ENCODE measurements at regions not wholly inside any gene's neighbourhood (a gene's known extent, or its start where the extent isn't known, plus 50 kb on each side); places are given as distances from the start of the nearest gene placed in this dataset.

GRCh38 chr20:61114493-61115175 lies 137.4 kb upstream of the CDH4 start:
- no TSS peak for BruUV-seq (replicated peaks)
- Histone ChIP-seq H3K27me3 (ENCODE audit: control insufficient read depth, insufficient read depth, low read length) (peaks cover 4% of the 10 kb centered on the region), H3K56ac (ENCODE audit: extremely low read depth, insufficient read depth, low read length) (no peak overlapping the region), H3K4me2 (ENCODE audit: low read depth, low read length) (no peak overlapping the region), H2BK20ac (ENCODE audit: low read depth, low read length) (no peak overlapping the region), H4K20me1 (ENCODE audit: insufficient read depth, low read length) (no peaks in the 10 kb centered on the region), H4K91ac (ENCODE audit: insufficient read depth, low read depth, low read length) (no peak overlapping the region), H3K9ac (ENCODE audit: low read depth, low read length) (no peak overlapping the region), H2BK15ac (ENCODE audit: low read depth, low read length) (no peak overlapping the region), H3K23ac (ENCODE audit: low read depth, low read length) (no peak overlapping the region), H3K9me1 (ENCODE audit: insufficient read depth, low read length) (no peaks in the 10 kb centered on the region), H3K4me1 (ENCODE audit: control insufficient read depth, insufficient read depth, low read length) (0 out of 2 replicates have a peak, but pooled peaks cover 2% of the 10 kb centered on the region), H3K4ac (ENCODE audit: low read depth, low read length) (no peak overlapping the region), H4K5ac (ENCODE audit: low read depth, low read length) (no peak overlapping the region), H3K18ac (ENCODE audit: low read depth, low read length) (no peak overlapping the region), H3K4me3 (ENCODE audit: insufficient read depth, low read depth, low read length) (no peak overlapping the region), H3K36me3 (ENCODE audit: control insufficient read depth, insufficient read depth, low read length) (no peaks in the 10 kb centered on the region), H3K14ac (replicated peaks; ENCODE audit: low read depth, low read length) (no peak overlapping the region), H4K8ac (ENCODE audit: low read depth in 2 of 2, low read length in 2 of 2) (no peak overlapping the region), H2AK9ac (replicated peaks; ENCODE audit: low read depth, low read length, poor library complexity) (no peak overlapping the region), H3K79me1 (ENCODE audit: low read depth in 1 of 2, low read length in 2 of 2) (no peaks in the 10 kb centered on the region), H3K9me3 (ENCODE audit: control insufficient read depth, insufficient read depth, low read length) (no peaks in the 10 kb centered on the region), H3K27ac (ENCODE audit: insufficient read depth, low read length) (no peak overlapping the region), H2AFZ (replicated peaks; ENCODE audit: low read length, poor library complexity) (no peak overlapping the region), H2BK5ac (ENCODE audit: low read depth, low read length, poor library complexity, severe bottlenecking) (no peak overlapping the region), H2BK120ac (ENCODE audit: low read depth, low read length) (no peak overlapping the region), H2AK5ac (ENCODE audit: low read depth, low read length) (no peak overlapping the region)
- ChIA-PET POLR2A (ENCODE audit: unreplicated experiment) (no interaction called here), CTCF (no interaction called here)
- TF ChIP-seq RCOR1 (IDR thresholded peaks at IDR 0.05; ENCODE audit: insufficient replicate concordance, low read length) (no peak), USF2 (IDR thresholded peaks at IDR 0.05; ENCODE audit: low read depth, low read length) (no peak), BHLHE40 (IDR thresholded peaks at IDR 0.05; ENCODE audit: low read depth, low read length) (no peak), POLR2A (IDR thresholded peaks at IDR 0.05; ENCODE audit: low read depth, low read length) (no peak), FOS (IDR thresholded peaks at IDR 0.05; ENCODE audit: low read depth, low read length) (no peak), CEBPB (IDR thresholded peaks at IDR 0.05; ENCODE audit: low read depth, low read length) (no peak), CHD1 (IDR thresholded peaks at IDR 0.05; ENCODE audit: low read depth, low read length) (no peak), CTCF (conservative IDR thresholded peaks at IDR 0.05; ENCODE audit: low read depth, low read length) (no peak), MAFK (IDR thresholded peaks at IDR 0.05; ENCODE audit: low read depth, low read length) (no peak), RAD21 (IDR thresholded peaks at IDR 0.05; ENCODE audit: low read length) (no peak), RFX5 (IDR thresholded peaks at IDR 0.05; ENCODE audit: low read depth, low read length) (no peak), SMC3 (IDR thresholded peaks at IDR 0.05; ENCODE audit: low read depth, low read length) (no peak), MXI1 (IDR thresholded peaks at IDR 0.05; ENCODE audit: borderline replicate concordance, low read depth, low read length) (no peak), NFE2L2 (IDR thresholded peaks at IDR 0.05; ENCODE audit: low read depth, low read length) (no peak), ELK1 (IDR thresholded peaks at IDR 0.05; ENCODE audit: borderline replicate concordance, low read depth, low read length) (no peak), MAZ (IDR thresholded peaks at IDR 0.05; ENCODE audit: borderline replicate concordance, low read depth, low read length) (no peak)
- DNase-seq (no peak), ATAC-seq (ENCODE audit: low read depth) (no peak)
- dilution Hi-C loops (cut with HindIII; ENCODE audit: low sequenced_read_pairs, unreplicated experiment) = no loop called here
- in situ Hi-C loops (cut with MboI; ENCODE audit: low sequenced_read_pairs) = loop anchor here (25.0 kb wide), 1 partner anchor 902 kb away; no protein-coding TSS in a partner anchor
- intact Hi-C loops (cut with micrococcal nuclease) = loop anchor here (10.0 kb wide), 1 partner anchor 1060 kb away; no protein-coding TSS in a partner anchor
- WGBS, 2 experiments (ENCODE audit: extremely low coverage in 2 of 2, insufficient read length in 1 of 2) = no CpG with 5 or more reads among the region's 18 CpGs
